ENCODE measurements at regions not wholly inside any gene's neighbourhood (a gene's known extent, or its start where the extent isn't known, plus 50 kb on each side); places are given as distances from the start of the nearest gene placed in this dataset.
"Not testable (repeated sequence)": the region's sequence is repeated elsewhere in the genome, so short reads cannot be mapped to it uniquely, and the experiment has no call there.

GRCh38 chr17:5870231-5870953 lies 199.8 kb upstream of the WSCD1 start:
- no peak for DNase-seq

GRCh38 chr17:5871666-5872065 lies 198.5 kb upstream of the WSCD1 start:
- DNase-seq = no peak

- DNase-seq = no peak
Observed at GRCh38 chr17:5872831-5873230, 197.3 kb upstream of the WSCD1 start.

GRCh38 chr17:5873781-5874180 lies 196.4 kb upstream of the WSCD1 start:
- no peak for DNase-seq

- no peak for DNase-seq
Observed at GRCh38 chr17:5874486-5874885, 195.7 kb upstream of the WSCD1 start.

- no peak for DNase-seq
Observed at GRCh38 chr17:5877366-5877765, 192.8 kb upstream of the WSCD1 start.

GRCh38 chr17:5877948-5878347 lies 192.2 kb upstream of the WSCD1 start:
- DNase-seq = no peak

GRCh38 chr17:5881849-5882248 lies 188.3 kb upstream of the WSCD1 start:
- DNase-seq = no peak

GRCh38 chr17:5883775-5884665 lies 186.2 kb upstream of the WSCD1 start:
- DNase-seq = no peak

GRCh38 chr17:5885336-5885735 lies 184.8 kb upstream of the WSCD1 start:
- DNase-seq = no peak

- no peak for DNase-seq
Observed at GRCh38 chr17:5888811-5889210, 181.4 kb upstream of the WSCD1 start.

- no peak for DNase-seq
Observed at GRCh38 chr17:5892921-5893675, 177.1 kb upstream of the WSCD1 start.

GRCh38 chr17:5893741-5894140 lies 176.4 kb upstream of the WSCD1 start:
- DNase-seq = no peak

GRCh38 chr17:5895276-5895675 lies 174.9 kb upstream of the WSCD1 start:
- no peak for DNase-seq

GRCh38 chr17:5896215-5896614 lies 174.0 kb upstream of the WSCD1 start:
- no peak for DNase-seq

GRCh38 chr17:5897275-5897911 lies 172.8 kb upstream of the WSCD1 start:
- DNase-seq = no peak

- not testable (repeated sequence) for DNase-seq
Observed at GRCh38 chr17:5897981-5898380, 172.2 kb upstream of the WSCD1 start.

GRCh38 chr17:5898406-5898805 lies 171.8 kb upstream of the WSCD1 start:
- DNase-seq = no peak

- DNase-seq = no peak
Observed at GRCh38 chr17:5899496-5900195, 170.5 kb upstream of the WSCD1 start.

- no peak for DNase-seq
Observed at GRCh38 chr17:5901731-5902130, 168.4 kb upstream of the WSCD1 start.

GRCh38 chr17:5902181-5903140 lies 167.7 kb upstream of the WSCD1 start:
- DNase-seq = no peak

Data from stimulated activated CD8-positive, alpha-beta memory T cell treated with anti-CD3 and anti-CD28 coated beads, Interleukin-4, amount 100 ng/mL, for 48 hours (primary cell).